ENCODE measurements at regions not wholly inside any gene's neighbourhood (a gene's known extent, or its start where the extent isn't known, plus 50 kb on each side); places are given as distances from the start of the nearest gene placed in this dataset.

DNA sequence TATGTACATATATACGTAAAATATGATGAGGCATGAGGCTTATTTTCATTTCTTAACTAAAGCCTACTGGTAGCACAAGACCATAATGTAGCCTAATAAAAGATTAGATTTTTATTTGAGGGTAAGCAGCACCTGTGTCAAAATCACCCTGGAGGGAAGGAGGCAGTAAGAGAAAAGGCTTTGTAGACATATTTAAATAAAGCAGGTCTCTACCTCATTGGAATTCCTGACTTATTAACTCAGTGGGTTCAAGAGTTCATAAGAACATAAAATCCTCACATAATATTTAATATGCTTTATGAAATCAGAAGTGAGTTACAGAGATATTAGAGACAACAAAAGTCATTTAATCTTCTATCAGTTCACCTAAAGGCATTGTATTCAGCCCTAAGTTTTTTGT, 261.6 kb upstream of the ANKRD50 start (continued):
- no peak for TF ChIP-seq TEAD4 (IDR thresholded peaks at IDR 0.05; ENCODE audit: low read depth, low read length)
- TF ChIP-seq GABPA (IDR thresholded peaks at IDR 0.05; ENCODE audit: borderline replicate concordance, insufficient read depth, low read length) = no peak
- TF ChIP-seq SP2 (IDR thresholded peaks at IDR 0.05; ENCODE audit: low read length) = no peak
- no peak for TF ChIP-seq ZNF274 (IDR thresholded peaks at IDR 0.05; ENCODE audit: borderline replicate concordance, extremely low read depth, low read length)
- no peak for TF ChIP-seq SUZ12 (IDR thresholded peaks at IDR 0.05; ENCODE audit: low read length)

All from H1 (cell line).